NCI-H1436 (cell line): ENCODE measurements at regions not wholly inside any gene's neighbourhood (a gene's known extent, or its start where the extent isn't known, plus 50 kb on each side); places are given as distances from the start of the nearest gene placed in this dataset.
A peak's percentile ranks its signal among the peaks of the same experiment; 100 is the strongest.

Source experiments
- DNase-seq: peaks from one replicate; lab custom pipeline; 2025; lab: John Stamatoyannopoulos, UW

- DNase-seq, result no peak
Measured at GRCh38 chr2:118321432-118322105, 233.3 kb downstream of the INSIG2 start.

- no peak for DNase-seq
Measured at GRCh38 chr2:118320658-118321057, 232.4 kb downstream of the INSIG2 start.

GRCh38 chr2:118320196-118320595, 231.9 kb downstream of the INSIG2 start:
- DNase-seq, result no peak

- DNase-seq, result no peak
Measured at GRCh38 chr2:118319271-118319684, 231.0 kb downstream of the INSIG2 start.

GRCh38 chr2:118315606-118316005, 227.3 kb downstream of the INSIG2 start:
- no peak for DNase-seq

GRCh38 chr2:118312969-118313756, 224.9 kb downstream of the INSIG2 start:
- no peak for DNase-seq

GRCh38 chr2:118310681-118311429, 222.6 kb downstream of the INSIG2 start:
- no peak for DNase-seq

- peak; percentile 47 for DNase-seq
Measured at GRCh38 chr2:118309946-118310680, 221.8 kb downstream of the INSIG2 start.

- DNase-seq, result no peak
Measured at GRCh38 chr2:118309257-118309945, 221.1 kb downstream of the INSIG2 start.

GRCh38 chr2:118307864-118308263, 219.6 kb downstream of the INSIG2 start:
- DNase-seq, result no peak

GRCh38 chr2:118301248-118301647, 213.0 kb downstream of the INSIG2 start:
- no peak for DNase-seq

GRCh38 chr2:118300832-118301231, 212.6 kb downstream of the INSIG2 start:
- no peak for DNase-seq

GRCh38 chr2:118296663-118297062, 208.4 kb downstream of the INSIG2 start:
- DNase-seq, result no peak

- DNase-seq, result no peak
Measured at GRCh38 chr2:118295592-118296390, 207.5 kb downstream of the INSIG2 start.

GRCh38 chr2:118294063-118294462, 205.8 kb downstream of the INSIG2 start:
- DNase-seq, result no peak

- no peak for DNase-seq
Measured at GRCh38 chr2:118292991-118293390, 204.7 kb downstream of the INSIG2 start.

- no peak for DNase-seq
Measured at GRCh38 chr2:118291251-118291880, 203.1 kb downstream of the INSIG2 start.

GRCh38 chr2:118290411-118291250, 202.4 kb downstream of the INSIG2 start:
- no peak for DNase-seq

- no peak for DNase-seq
Measured at GRCh38 chr2:118279005-118279404, 190.7 kb downstream of the INSIG2 start.
